Type B pancreatic cell (in vitro differentiated cells): ENCODE measurements at regions not wholly inside any gene's neighbourhood (a gene's known extent, or its start where the extent isn't known, plus 50 kb on each side); places are given as distances from the start of the nearest gene placed in this dataset.

Experiments used
- DNase-seq: peaks from one replicate; pipeline ENCODE4 v3.0.0; 2021; ENCODE audit warnings: mixed read lengths; ENCODE audit not compliant: unreplicated experiment; ENCODE audit errors: extremely low spot score
- H3K27ac Mint-ChIP-seq: 2 replicates; pipeline ENCODE4 v1.8.0; 2021; ENCODE audit warnings: mild to moderate bottlenecking, mixed read lengths
- H3K27me3 Mint-ChIP-seq: 2 replicates; pipeline ENCODE4 v1.8.0; 2021; ENCODE audit warnings: mixed read lengths
- H3K36me3 Mint-ChIP-seq: 2 replicates; pipeline ENCODE4 v1.8.0; 2021; ENCODE audit warnings: mixed read lengths
- H3K4me1 Mint-ChIP-seq: one replicate; pipeline ENCODE4 v1.8.0; 2021; ENCODE audit warnings: mixed read lengths; ENCODE audit not compliant: unreplicated experiment
- H3K4me3 Mint-ChIP-seq: 2 replicates; pipeline ENCODE4 v1.8.0; 2021; ENCODE audit warnings: mild to moderate bottlenecking, mixed read lengths
- H3K9me3 Mint-ChIP-seq: 2 replicates; pipeline ENCODE4 v1.8.0; 2021; ENCODE audit warnings: mixed read lengths
- CTCF ChIP-seq: fragments of 200-600 bp; sonication (generic); conservative IDR thresholded peaks from 2 replicates; pipeline ENCODE4 v1.5.0; 2021; ENCODE audit warnings: antibody characterized with exemption, mild to moderate bottlenecking

GRCh38 chr21:25464275-25464674, 143.0 kb downstream of the MRPL39 start:
- no peak for TF ChIP-seq CTCF
- no peaks in the 10 kb centered on the region for H3K27me3 Mint-ChIP-seq
- no peaks in the 10 kb centered on the region for H3K36me3 Mint-ChIP-seq
- no peak overlapping the region for H3K4me3 Mint-ChIP-seq
- no peak overlapping the region for H3K27ac Mint-ChIP-seq
- no peak for DNase-seq
- no peaks in the 10 kb centered on the region for H3K4me1 Mint-ChIP-seq
- H3K9me3 Mint-ChIP-seq = no peaks in the 10 kb centered on the region

GRCh38 chr21:25462517-25462971, 144.7 kb downstream of the MRPL39 start:
- H3K36me3 Mint-ChIP-seq = no peaks in the 10 kb centered on the region
- H3K4me3 Mint-ChIP-seq = no peak overlapping the region
- no peak for TF ChIP-seq CTCF
- no peaks in the 10 kb centered on the region for H3K4me1 Mint-ChIP-seq
- no peak overlapping the region for H3K27ac Mint-ChIP-seq
- H3K9me3 Mint-ChIP-seq = no peaks in the 10 kb centered on the region
- H3K27me3 Mint-ChIP-seq = no peaks in the 10 kb centered on the region
- no peak for DNase-seq

DNA sequence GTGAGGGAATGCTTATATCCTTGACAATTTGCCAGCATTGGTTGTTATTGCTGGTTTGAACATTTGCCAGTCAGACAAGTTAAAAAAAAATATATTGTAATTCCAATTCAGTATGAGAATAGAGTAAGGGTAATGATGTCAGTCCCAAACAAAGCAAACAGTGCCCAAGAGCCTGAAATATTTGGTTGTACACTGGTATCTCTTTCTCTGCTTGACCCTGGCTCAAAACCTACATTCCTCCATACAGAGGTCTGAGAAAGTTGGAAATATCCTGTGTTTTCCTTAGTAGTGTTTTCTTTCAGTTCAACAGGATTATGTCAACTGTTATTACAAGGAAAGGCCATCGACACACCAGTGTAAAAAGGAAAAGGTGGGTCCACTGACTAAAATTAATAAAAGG, 145.6 kb downstream of the MRPL39 start:
- Mint-ChIP-seq H3K4me3 (no peak overlapping the region), H3K27me3 (no peaks in the 10 kb centered on the region), H3K36me3 (no peaks in the 10 kb centered on the region), H3K9me3 (no peaks in the 10 kb centered on the region), H3K27ac (no peak overlapping the region), H3K4me1 (no peaks in the 10 kb centered on the region)
- DNase-seq = no peak
- TF ChIP-seq CTCF = no peak

DNA sequence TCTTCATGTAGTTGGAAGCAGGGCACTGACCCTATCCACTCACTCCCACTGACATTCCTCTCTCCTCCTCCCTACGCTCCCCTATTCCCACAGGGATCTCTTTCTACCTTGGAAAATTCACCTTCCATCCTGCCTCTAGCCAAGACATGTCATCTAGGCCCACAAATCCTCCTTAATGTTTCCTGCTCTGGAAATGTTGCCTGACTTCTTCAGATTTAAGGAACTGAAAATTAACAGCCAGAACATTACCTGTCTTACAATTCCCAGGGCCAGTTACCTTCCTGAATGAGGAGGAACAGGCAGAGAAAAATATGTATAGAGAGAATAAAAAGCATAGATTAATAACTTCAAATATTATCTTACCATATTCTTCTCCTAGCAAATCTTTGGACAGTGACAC, 147.3 kb downstream of the MRPL39 start:
- no peak for DNase-seq
- H3K36me3 Mint-ChIP-seq = no peaks in the 10 kb centered on the region
- H3K9me3 Mint-ChIP-seq = no peaks in the 10 kb centered on the region
- H3K27ac Mint-ChIP-seq = no peak overlapping the region
- no peak for TF ChIP-seq CTCF
- H3K4me1 Mint-ChIP-seq = no peaks in the 10 kb centered on the region
- no peak overlapping the region for H3K4me3 Mint-ChIP-seq
- no peaks in the 10 kb centered on the region for H3K27me3 Mint-ChIP-seq

GRCh38 chr21:25459365-25459764, 147.9 kb downstream of the MRPL39 start:
- Mint-ChIP-seq H3K27me3 (no peaks in the 10 kb centered on the region), H3K36me3 (no peaks in the 10 kb centered on the region), H3K4me1 (no peaks in the 10 kb centered on the region), H3K9me3 (no peaks in the 10 kb centered on the region), H3K27ac (no peak overlapping the region), H3K4me3 (no peak overlapping the region)
- no peak for TF ChIP-seq CTCF
- DNase-seq = no peak

DNA sequence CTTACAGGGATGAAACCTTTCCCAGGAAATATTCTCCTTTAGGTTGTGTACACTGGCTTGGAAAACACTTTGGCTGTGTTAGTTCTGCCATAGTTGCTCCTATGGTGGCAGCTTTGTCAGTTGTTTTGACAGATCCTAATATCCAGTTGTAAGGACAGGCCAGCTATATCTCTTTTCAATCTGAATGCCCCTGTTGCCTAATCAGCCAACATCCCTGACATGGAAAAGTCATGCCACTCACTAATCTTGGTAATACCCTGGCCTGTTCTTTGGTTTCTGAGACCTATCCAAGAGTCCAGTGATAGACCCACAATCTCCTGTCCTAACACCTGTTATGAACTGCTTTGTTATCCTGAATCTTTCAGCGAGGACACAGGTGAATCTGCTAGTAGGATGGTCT, 148.8 kb downstream of the MRPL39 start:
- no peaks in the 10 kb centered on the region for H3K4me1 Mint-ChIP-seq
- TF ChIP-seq CTCF = no peak
- no peaks in the 10 kb centered on the region for H3K9me3 Mint-ChIP-seq
- H3K27me3 Mint-ChIP-seq = no peaks in the 10 kb centered on the region
- no peaks in the 10 kb centered on the region for H3K36me3 Mint-ChIP-seq
- DNase-seq = no peak
- H3K4me3 Mint-ChIP-seq = no peak overlapping the region
- no peak overlapping the region for H3K27ac Mint-ChIP-seq
